SK-N-SH (cell line): ENCODE measurements at regions not wholly inside any gene's neighbourhood (a gene's known extent, or its start where the extent isn't known, plus 50 kb on each side); places are given as distances from the start of the nearest gene placed in this dataset.

Experiments
- CTCF ChIA-PET: fragments of 300-600, 350-600 bp; formaldehyde crosslinking; extraction: SDS; loops from one replicate; lab custom pipeline; 2021; lab: Yijun Ruan, JAX
- POLR2A ChIA-PET: fragments of 350-600 bp; sonication (Branson Sonifier 250); formaldehyde crosslinking; extraction: SDS; loops from one replicate; lab custom pipeline; 2020; ENCODE audit warnings: antibody characterized with exemption, inconsistent platforms; lab: Yijun Ruan, JAX
- DNase-seq: peaks from one replicate; pipeline ENCODE4 v3.0.0; 2012
- H2AFZ ChIP-seq: fragments of 200-600 bp; sonication (generic); 2 replicates; pipeline ENCODE4 v1.8.1; 2016; ENCODE audit warnings: antibody characterized with exemption, mild to moderate bottlenecking, low read depth
- H3F3A ChIP-seq: fragments of 200-600 bp; sonication (generic); replicated peaks from 2 replicates; pipeline ENCODE3; 2016; ENCODE audit warnings: antibody characterized with exemption, mild to moderate bottlenecking; ENCODE audit not compliant: insufficient read depth
- H3K27ac ChIP-seq, 2 experiments: fragments of 200-500 bp in 1 of 2; fragments of 200-600 bp in 1 of 2; sonication (Bioruptor generic) in 1 of 2; sonication (generic), shearing (Covaris generic) in 1 of 2; 2 replicates each; pipeline versions ENCODE4 v1.5.1 to v1.6.1; 2014 to 2016; ENCODE audit warnings: low read depth in 2 of 2, inconsistent platforms in 1 of 2, low read length in 1 of 2, mild to moderate bottlenecking in 1 of 2, mixed read lengths in 1 of 2
- H3K27me3 ChIP-seq: fragments of 200-600 bp; sonication (generic), shearing (Covaris generic); 2 replicates; pipeline ENCODE4 v1.6.1; 2016; ENCODE audit warnings: mixed run types; ENCODE audit not compliant: insufficient read depth
- H3K36me3 ChIP-seq, 2 experiments: fragments of 200-500 bp in 1 of 2; fragments of 200-600 bp in 1 of 2; sonication (Bioruptor generic) in 1 of 2; sonication (generic) in 1 of 2; replicated peaks in 1 of 2; 2 replicates each; pipeline versions ENCODE3 to v1.5.1; 2014 to 2016; ENCODE audit warnings: low read length in 1 of 2, mild to moderate bottlenecking in 1 of 2; ENCODE audit not compliant: insufficient read depth in 2 of 2, control insufficient read depth in 1 of 2
- H3K4me1 ChIP-seq, 2 experiments: fragments of 200-500 bp in 1 of 2; fragments of 200-600 bp in 1 of 2; sonication (Bioruptor generic) in 1 of 2; sonication (generic), shearing (Covaris generic) in 1 of 2; 2 replicates each; pipeline versions ENCODE4 v1.5.1 to v1.6.1; 2014 to 2016; ENCODE audit warnings: low read depth in 1 of 2, low read length in 1 of 2, mixed run types in 1 of 2; ENCODE audit not compliant: insufficient read depth in 2 of 2, control insufficient read depth in 1 of 2
- H3K4me2 ChIP-seq: fragments of 200-600 bp; sonication (generic), shearing (Covaris generic); 2 replicates; pipeline ENCODE4 v1.6.1; 2017; ENCODE audit warnings: mixed run types
- H3K4me3 ChIP-seq, 2 experiments: fragments of 200-500 bp in 1 of 2; fragments of 200-600 bp in 1 of 2; sonication (Bioruptor generic) in 1 of 2; sonication (generic), shearing (Covaris generic) in 1 of 2; 2 replicates each; pipeline versions ENCODE4 v1.5.1 to v1.8.1; 2014 to 2016; ENCODE audit warnings: low read depth in 2 of 2, inconsistent platforms in 1 of 2, low read length in 1 of 2, mild to moderate bottlenecking in 1 of 2, mixed read lengths in 1 of 2, moderate library complexity in 1 of 2
- H3K79me2 ChIP-seq: fragments of 200-600 bp; sonication (generic); 2 replicates; pipeline ENCODE4 v1.8.1; 2017; ENCODE audit warnings: mild to moderate bottlenecking; ENCODE audit not compliant: insufficient read depth
- H3K9ac ChIP-seq: fragments of 200-600 bp; sonication (generic); 2 replicates; pipeline ENCODE4 v1.6.1; 2017; ENCODE audit warnings: mixed run types
- H3K9me2 ChIP-seq: fragments of 200-600 bp; sonication (generic); 2 replicates; pipeline ENCODE4 v1.6.1; 2017; ENCODE audit warnings: mixed run types
- H3K9me3 ChIP-seq: fragments of 200-600 bp; sonication (generic); 2 replicates; pipeline ENCODE4 v1.6.1; 2017; ENCODE audit warnings: mixed run types, mild to moderate bottlenecking, moderate library complexity
- H4K20me1 ChIP-seq: fragments of 200-600 bp; sonication (generic); 2 replicates; pipeline ENCODE4 v1.6.1; 2017; ENCODE audit warnings: mild to moderate bottlenecking, mixed run types; ENCODE audit not compliant: insufficient read depth
- CTCF ChIP-seq: fragments of 200-600 bp; sonication (generic); IDR thresholded peaks from 2 replicates; pipeline ENCODE4 v1.6.1; 2017; ENCODE audit warnings: antibody characterized with exemption, mild to moderate bottlenecking, moderate library complexity
- ELF1 ChIP-seq: IDR thresholded peaks from 2 replicates; pipeline ENCODE4 v1.4.0; 2012
- EP300 ChIP-seq, 2 experiments: IDR thresholded peaks; 2 replicates each; pipeline versions ENCODE4 v1.4.0 to v1.6.1; 2012; ENCODE audit warnings: borderline replicate concordance in 1 of 2, low read depth in 1 of 2, low read length in 1 of 2
- EZH2phosphoT487 ChIP-seq: fragments of 200-600 bp; sonication (generic); IDR thresholded peaks from 2 replicates; pipeline ENCODE4 v1.6.1; 2017; ENCODE audit warnings: low read depth, mixed run types, mild to moderate bottlenecking, antibody characterized with exemption, moderate library complexity, borderline replicate concordance
- FOXM1 ChIP-seq: IDR thresholded peaks from 2 replicates; pipeline ENCODE4 v1.4.0; 2012; ENCODE audit warnings: low read depth, mild to moderate bottlenecking
- GABPA ChIP-seq: IDR thresholded peaks from 2 replicates; pipeline ENCODE4 v1.4.0; 2012; ENCODE audit warnings: low read depth, mild to moderate bottlenecking
- JUND ChIP-seq: IDR thresholded peaks from 2 replicates; pipeline ENCODE4 v1.4.0; 2012
- MEF2A ChIP-seq: IDR thresholded peaks from 2 replicates; pipeline ENCODE4 v1.4.0; 2012; ENCODE audit warnings: low read depth, borderline replicate concordance
- MXI1 ChIP-seq: IDR thresholded peaks from 2 replicates; pipeline ENCODE4 v1.6.1; 2012; ENCODE audit warnings: mild to moderate bottlenecking, low read depth, low read length, improper control_type of control experiment
- RAD21 ChIP-seq: IDR thresholded peaks from 2 replicates; pipeline ENCODE4 v1.6.1; 2012; ENCODE audit warnings: mild to moderate bottlenecking, low read length
- RXRA ChIP-seq: IDR thresholded peaks from 2 replicates; pipeline ENCODE4 v1.4.0; 2012; ENCODE audit warnings: low read depth, mild to moderate bottlenecking, borderline replicate concordance
- SIN3A ChIP-seq: IDR thresholded peaks from 2 replicates; pipeline ENCODE4 v1.6.1; 2012; ENCODE audit warnings: low read depth, mild to moderate bottlenecking, low read length, moderate library complexity, borderline replicate concordance
- SMC3 ChIP-seq: IDR thresholded peaks from 2 replicates; pipeline ENCODE4 v1.6.1; 2012; ENCODE audit warnings: low read depth, low read length, improper control_type of control experiment
- TAF1 ChIP-seq: IDR thresholded peaks from 2 replicates; pipeline ENCODE4 v1.6.1; 2012; ENCODE audit warnings: low read depth, mild to moderate bottlenecking, low read length, moderate library complexity, borderline replicate concordance
- TEAD4 ChIP-seq: IDR thresholded peaks from 2 replicates; pipeline ENCODE4 v1.4.0; 2012; ENCODE audit warnings: mild to moderate bottlenecking, borderline replicate concordance; ENCODE audit not compliant: insufficient read depth
- YY1 ChIP-seq: IDR thresholded peaks from 2 replicates; pipeline ENCODE4 v1.4.0; 2012; ENCODE audit warnings: low read depth, mild to moderate bottlenecking
- WGBS: methylation state at CpG from one replicate; pipeline ENCODE4 v1.1.6; 2017; ENCODE audit warnings: low lambda C conversion rate; 5-methylcytosine and 5-hydroxymethylcytosine counted together
- TF ChIP-seq, protein P1 (sequence below): IDR thresholded peaks from 2 replicates; pipeline ENCODE4; 2012
- TF ChIP-seq, protein P2 (sequence below): IDR thresholded peaks from 2 replicates; pipeline ENCODE4 v1.4.0; 2012; ENCODE audit warnings: low read depth

GRCh38 chr18:35816003-35816402 is 156.5 kb upstream of the RMP24 start:
- Histone ChIP-seq H3K79me2 (no peaks in the 10 kb centered on the region), H2AFZ (no peak overlapping the region), H3K36me3 (no peaks in the 10 kb centered on the region), H3K9ac (no peak overlapping the region), H3K9me2 (no peaks in the 10 kb centered on the region), H3F3A (no peaks in the 10 kb centered on the region), H3K27me3 (no peaks in the 10 kb centered on the region), H3K4me1 (no peaks in the 10 kb centered on the region), H3K27ac (no peak overlapping the region), H4K20me1 (no peaks in the 10 kb centered on the region), H3K4me3 (no peak overlapping the region), H3K9me3 (no peaks in the 10 kb centered on the region), H3K4me2 (no peak overlapping the region)
- ChIA-PET CTCF (interaction anchor here (0.6 to 1.1 kb wide), 2 partner anchors 134 to 394 kb away, joined by 3 read pairs; no protein-coding TSS in a partner anchor), POLR2A (no interaction called here)
- 74% methylated on average over 3 of the region's 3 CpGs for WGBS
- DNase-seq = no peak
- TF ChIP-seq TEAD4 (no peak), CTCF (no peak), RXRA (no peak), YY1 (no peak)
- TF ChIP-seq, protein P1, sequence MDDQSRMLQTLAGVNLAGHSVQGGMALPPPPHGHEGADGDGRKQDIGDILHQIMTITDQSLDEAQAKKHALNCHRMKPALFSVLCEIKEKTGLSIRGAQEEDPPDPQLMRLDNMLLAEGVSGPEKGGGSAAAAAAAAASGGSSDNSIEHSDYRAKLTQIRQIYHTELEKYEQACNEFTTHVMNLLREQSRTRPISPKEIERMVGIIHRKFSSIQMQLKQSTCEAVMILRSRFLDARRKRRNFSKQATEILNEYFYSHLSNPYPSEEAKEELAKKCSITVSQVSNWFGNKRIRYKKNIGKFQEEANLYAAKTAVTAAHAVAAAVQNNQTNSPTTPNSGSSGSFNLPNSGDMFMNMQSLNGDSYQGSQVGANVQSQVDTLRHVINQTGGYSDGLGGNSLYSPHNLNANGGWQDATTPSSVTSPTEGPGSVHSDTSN = no peak

GRCh38 chr18:35817604-35818352 is 154.7 kb upstream of the RMP24 start:
- TF ChIP-seq TEAD4 (no peak), FOXM1 (no peak), SMC3 (no peak), SIN3A (no peak), RAD21 (no peak), EZH2phosphoT487 (no peak), MEF2A (no peak), GABPA (no peak), TAF1 (no peak), MXI1 (no peak), RXRA (no peak), JUND (no peak), ELF1 (no peak), EP300 (IDR thresholded peaks at IDR 0.05; ENCODE audit: borderline replicate concordance in 1 of 2, low read depth in 1 of 2, low read length in 1 of 2) (no peak)
- TF ChIP-seq, protein P2, sequence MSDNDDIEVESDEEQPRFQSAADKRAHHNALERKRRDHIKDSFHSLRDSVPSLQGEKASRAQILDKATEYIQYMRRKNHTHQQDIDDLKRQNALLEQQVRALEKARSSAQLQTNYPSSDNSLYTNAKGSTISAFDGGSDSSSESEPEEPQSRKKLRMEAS = no peak
- Histone ChIP-seq H3K79me2 (no peaks in the 10 kb centered on the region), H3K27me3 (no peaks in the 10 kb centered on the region), H3F3A (no peaks in the 10 kb centered on the region), H3K4me2 (no peak overlapping the region), H3K9me3 (no peaks in the 10 kb centered on the region), H3K9ac (no peak overlapping the region), H3K36me3 (no peaks in the 10 kb centered on the region), H3K27ac (no peak overlapping the region), H3K4me3 (no peak overlapping the region), H4K20me1 (no peaks in the 10 kb centered on the region), H3K4me1 (no peaks in the 10 kb centered on the region), H2AFZ (no peak overlapping the region), H3K9me2 (no peaks in the 10 kb centered on the region)
- ChIA-PET POLR2A (no interaction called here), CTCF (interaction anchor here (3.8 kb wide), 1 partner anchor 61 kb away, joined by 12 read pairs; no protein-coding TSS in a partner anchor)
- 38% methylated on average over 4 of the region's 11 CpGs for WGBS
- DNase-seq = peak; percentile 8
